Stimulated activated CD4-positive, alpha-beta T cell treated with anti-CD3 and anti-CD28 coated beads, TNF-alpha, amount 100 ng/mL, for 4 hours (primary cell): ENCODE measurements at regions not wholly inside any gene's neighbourhood (a gene's known extent, or its start where the extent isn't known, plus 50 kb on each side); places are given as distances from the start of the nearest gene placed in this dataset.

ENCODE experiments used
- DNase-seq, 3 experiments: peaks; one replicate each; pipeline ENCODE4 v3.0.0-alpha.2; 2020; ENCODE audit warnings: low read depth in 3 of 3

DNA sequence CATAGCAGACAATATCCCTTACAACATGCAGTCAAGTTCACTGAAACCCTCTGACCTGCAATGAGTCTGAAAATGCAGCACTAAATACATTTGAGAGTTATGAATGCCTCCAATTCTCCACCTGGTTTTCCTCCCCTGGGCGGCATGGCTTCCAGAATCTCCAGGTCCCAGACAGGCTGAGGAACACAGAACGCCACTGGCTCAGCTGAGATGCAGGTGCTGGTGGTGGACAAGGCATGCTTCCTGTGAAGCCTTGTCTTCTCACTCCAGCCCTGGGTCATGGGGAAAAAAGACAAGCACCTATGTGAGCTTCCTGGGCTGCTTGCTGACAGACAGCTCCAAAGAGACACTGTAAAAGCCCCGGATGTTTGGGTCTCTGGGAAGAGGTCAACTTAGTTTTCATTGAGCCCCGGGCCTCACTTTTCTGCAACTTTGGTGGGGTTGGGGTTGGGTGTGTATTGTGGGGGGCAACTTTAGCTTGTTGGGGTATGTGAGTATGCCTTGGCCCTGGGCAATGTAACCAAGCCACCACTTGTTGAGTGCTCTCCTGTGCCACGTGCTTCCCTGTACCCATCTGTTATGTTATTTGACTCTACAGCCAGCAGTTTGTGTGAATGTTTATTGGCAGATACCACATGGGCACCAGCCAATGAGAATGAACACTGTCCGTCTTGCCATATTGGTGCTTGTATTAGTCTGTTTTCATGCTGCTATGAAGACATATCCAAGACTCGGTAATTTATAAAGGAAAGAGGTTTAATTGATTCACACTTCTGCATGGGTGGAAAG is 127.8 kb downstream of the EMX2 start:
- no peak for DNase-seq

DNA sequence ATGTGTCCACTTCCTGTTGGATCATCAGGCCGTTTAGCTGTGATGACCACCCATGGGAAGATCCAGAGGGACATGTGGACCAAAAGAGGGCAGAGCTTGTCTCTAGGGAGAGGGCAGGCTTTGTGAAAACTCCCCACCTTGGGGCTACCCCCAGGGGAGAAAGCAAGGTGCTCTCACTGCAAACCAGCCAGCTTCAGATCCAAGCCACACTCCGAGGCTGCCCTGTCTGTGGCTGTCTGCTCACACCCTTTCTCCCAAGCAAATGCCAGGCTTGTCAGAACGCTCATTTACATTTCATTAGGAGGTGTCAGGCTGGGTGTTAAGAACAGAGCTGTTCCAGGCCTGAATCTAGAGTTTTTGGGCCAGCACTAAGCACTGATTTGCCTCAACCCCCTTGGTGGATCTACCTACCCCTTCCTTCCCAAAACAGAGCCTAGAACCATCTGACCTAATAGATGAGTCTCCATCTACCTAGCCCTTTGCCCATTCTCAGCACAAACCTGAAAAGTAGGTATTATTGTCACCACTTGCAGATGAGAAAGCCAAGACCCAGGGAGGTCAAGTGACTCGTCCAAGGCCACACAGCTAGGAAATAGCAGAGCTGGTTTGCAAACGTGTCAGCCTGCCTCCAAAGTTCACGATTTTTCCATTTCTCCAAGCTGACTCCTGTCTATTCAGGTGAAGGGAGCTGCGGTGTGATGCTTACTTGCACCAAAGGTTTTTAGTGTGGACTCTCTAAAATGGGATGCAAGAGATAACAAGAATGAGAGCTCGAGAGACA is 130.9 kb downstream of the EMX2 start:
- DNase-seq: no peak

DNA sequence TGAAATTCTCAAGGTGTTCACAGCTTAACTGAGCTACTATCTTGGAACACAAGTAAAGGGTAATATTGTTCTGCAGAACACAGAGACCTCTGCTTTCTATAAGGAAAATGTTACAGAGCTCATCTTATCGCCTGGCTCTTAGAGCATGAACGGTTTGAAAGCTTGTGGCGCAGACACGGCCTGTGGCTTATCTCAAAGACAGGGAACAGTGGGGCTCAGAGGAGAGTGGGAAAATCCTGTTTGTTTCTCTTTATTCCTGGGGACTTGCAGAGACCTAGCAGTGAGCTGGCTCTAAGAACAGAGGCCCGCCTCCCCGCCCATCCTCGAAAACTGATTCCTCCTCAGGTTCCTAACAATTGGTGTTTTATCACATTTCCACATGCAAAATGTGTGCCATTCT is 131.7 kb downstream of the EMX2 start:
- DNase-seq: no peak

DNA sequence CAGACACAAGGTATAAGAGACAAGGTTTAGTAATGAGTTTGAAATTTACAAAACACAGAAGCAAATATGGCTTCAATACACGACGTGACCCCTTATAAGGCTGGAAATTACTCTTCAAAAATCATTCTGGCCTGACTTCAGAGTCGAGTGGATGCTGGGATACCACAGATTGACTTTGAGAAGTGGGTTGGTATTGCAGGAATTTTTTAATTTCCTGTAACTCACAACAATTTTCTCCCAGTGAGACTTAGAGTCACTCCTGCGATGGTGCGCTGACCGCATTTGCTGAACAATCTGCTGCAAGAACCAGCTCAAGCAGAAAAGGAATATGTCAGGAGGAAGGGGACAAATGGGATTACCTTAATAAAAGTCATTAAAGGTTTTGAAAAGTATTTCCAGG is 132.1 kb downstream of the EMX2 start:
- no peak for DNase-seq

DNA sequence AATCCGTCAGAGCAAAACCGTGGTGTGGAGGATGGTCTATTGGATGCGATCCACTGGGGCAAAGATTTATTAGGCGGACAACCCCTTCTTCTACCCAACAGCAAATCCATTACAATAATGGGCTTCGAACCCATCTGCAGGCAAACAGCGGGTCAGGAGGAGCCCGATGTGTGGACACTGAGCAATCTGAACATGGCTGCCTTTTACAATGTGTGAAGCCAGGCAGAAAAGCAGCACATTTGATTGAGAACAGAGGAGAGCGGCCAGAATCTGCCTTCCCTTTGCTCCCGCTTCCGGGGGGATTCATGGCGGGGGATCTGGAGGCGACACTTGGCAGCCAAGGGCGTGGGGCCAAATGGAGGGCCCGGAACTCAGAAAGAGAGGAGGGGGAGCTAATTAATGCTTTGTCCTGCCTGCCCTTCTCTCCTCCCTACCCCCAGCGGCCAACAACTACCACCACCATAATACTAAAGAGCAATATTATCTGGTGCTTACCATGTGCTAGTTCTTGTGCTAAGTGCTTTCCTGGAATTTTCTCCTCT is 133.0 kb downstream of the EMX2 start:
- DNase-seq: no peak

DNA sequence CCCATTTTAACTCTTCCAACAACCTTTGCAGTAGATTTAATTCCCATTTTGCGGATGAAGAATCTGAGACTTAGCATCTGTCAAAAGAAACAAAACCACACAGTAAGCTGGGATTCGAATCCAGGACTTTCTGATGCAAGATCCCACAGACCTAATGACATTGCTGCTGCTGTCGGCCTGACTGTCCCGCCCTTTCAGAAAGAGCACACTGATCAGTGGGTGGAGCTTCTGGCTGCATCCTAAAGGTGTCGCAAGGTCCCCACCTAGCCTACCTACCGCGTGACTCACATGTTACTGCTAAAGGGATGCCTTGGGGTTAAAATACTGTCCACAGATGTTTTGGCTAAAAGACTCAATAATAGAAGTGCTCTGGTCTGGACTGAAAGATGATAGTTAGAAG is 134.7 kb downstream of the EMX2 start:
- no peak for DNase-seq

DNA sequence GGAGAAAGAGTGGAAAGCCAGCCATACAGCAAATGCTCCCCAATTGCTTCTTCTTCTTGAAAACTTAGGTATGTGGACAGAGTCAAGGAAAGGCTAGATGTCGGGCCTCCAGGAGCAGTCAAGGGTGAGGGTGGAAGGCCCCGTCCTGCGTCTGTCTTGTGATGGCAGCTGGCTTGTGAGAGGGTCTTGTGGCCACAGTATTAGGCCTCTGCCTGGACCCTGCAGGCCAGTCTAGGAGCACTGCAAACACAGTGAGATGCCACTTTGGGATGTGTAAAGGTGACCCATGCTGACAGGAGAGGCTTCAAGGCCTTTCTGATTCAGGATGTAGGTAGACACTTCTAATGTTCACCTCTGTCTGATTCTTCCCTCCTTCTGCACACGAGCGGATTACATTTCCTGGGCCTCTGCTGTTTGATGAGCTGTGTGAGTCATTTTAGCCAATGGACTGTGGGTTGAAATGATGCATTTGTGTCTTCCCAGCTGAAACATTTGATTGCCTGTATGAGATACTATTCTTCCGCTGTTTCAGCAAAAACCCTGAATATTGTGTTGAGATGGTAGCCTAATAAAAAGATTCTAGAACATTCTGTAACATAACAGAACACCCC is 135.4 kb downstream of the EMX2 start:
- DNase-seq: no peak

DNA sequence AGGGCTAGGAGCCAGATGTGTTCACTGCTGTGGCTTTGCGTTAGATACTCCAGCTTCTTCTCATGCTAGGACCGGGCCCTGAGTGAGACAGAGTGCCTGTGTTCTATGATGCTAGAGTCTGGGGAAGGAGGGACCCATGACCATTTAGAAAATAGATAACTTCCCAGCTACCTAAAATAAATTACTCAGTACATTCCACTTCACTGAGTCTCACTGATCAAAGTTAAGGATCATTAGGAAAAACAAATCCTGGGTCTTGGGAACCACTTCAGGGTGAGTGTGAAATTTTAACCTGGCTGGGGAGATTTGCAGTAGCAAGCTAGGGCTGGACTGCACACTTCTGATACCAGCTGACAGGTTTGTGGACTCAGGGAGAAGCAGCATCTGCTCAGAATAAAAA is 138.1 kb downstream of the EMX2 start:
- DNase-seq: no peak

GRCh38 chr10:117681104-117681503 is 138.6 kb downstream of the EMX2 start:
- DNase-seq: no peak

DNA sequence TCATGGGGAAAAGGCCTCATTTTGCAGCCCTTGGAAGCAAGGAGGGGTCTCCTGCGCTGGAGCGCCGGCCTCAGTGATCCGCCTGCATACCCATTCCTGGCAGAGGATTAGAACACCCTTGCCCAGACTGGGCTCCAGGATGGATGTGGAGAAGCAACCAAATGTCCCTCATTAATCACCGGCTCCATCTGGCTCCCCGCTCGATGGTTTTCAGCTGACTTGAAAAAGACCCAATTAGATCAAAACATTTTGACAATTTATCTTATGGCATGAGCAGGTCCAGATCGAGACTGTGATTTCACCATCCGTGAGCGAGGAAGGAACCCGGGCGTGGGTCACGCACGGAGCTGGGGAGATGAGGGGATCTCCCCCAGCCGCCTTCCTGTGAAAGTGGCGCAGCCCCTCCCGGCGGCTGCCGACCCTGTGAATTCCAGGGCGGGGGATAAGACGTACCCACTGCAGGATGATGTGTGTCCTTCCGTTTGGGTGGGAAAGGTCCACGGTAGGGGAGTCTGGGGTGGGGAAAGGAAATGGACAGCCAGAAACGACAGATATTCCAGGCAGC is 141.6 kb downstream of the EMX2 start:
- DNase-seq: no peak

GRCh38 chr10:117684672-117685211 is 142.2 kb downstream of the EMX2 start:
- no peak for DNase-seq

DNA sequence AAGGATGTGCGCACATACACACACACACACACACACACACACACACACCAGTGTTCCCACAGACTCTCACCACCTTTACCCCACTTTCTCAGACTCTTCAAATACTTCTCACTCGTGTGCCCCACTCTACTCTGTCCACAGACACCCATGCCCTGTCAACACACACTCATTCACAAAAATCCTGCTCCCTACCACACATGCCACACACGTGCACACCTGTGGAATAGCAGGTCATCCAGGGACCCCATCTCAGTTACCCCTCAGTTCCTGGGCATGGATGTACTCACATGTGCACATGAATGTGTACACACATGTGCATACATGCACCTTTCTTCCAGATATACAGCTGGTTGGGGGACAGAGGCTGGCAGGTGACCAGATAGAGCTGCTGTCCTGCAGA is 142.9 kb downstream of the EMX2 start:
- no peak for DNase-seq

- DNase-seq: no peak
Observed at GRCh38 chr10:117686606-117687005, 144.1 kb downstream of the EMX2 start.

DNA sequence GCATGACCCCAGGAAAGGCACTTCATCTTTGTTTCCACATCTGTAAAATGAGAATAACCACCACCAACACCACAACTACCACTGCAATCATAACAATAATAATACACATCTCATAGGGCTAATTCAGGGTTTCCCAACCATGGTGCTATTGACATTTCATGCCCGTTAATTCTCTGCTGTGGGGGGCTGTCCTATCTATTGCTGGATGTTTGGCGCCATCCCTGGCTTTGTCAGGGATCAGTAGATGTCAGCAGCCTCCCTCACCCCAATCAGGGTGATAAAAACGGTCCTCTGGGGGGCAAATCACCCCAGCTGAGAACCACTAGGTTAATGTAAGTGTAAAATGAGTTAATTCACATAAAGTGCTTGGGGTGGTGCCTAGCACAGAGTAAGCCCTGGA is 145.8 kb downstream of the EMX2 start:
- no peak for DNase-seq

DNA sequence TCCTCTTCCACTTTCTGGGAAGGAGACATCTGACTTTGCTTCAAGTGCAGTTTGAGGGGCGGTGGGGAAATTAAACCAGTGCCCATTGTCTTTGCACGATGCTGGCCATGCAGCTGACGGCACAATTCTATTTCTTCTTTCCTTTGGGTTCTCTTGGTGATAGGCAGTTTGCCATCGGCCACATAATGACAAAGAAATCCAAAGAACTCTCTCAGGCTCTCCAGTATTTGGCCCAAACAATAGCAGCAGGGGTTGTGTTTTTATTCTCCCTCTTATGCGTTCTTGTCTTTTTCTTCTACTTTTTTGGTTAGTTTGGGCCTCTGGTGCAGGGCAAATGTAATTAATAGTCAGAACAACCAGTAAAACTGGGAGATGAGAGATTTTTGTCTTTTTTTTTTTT is 147.0 kb downstream of the EMX2 start:
- DNase-seq: no peak

DNA sequence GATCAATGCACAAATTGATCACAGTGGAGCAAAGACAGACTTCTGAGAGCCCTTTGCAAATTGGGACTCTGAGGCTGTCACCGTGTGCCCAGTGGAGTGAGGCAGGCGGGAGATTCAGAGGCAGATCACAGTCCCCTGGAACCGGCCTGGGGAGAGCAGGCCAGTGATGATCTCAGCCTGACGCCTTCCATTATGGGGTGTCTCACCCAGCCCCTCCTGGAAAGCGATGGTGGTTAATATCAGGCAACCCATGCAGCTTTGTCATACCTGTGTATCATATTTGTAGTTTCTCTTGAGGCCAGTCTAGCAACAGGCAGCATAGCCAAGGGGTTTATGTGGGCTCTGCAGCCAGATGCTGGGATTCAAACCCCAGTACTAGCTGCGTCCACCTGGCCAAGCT is 147.8 kb downstream of the EMX2 start:
- DNase-seq: no peak

GRCh38 chr10:117694190-117694589 is 151.6 kb downstream of the EMX2 start:
- no peak for DNase-seq

DNA sequence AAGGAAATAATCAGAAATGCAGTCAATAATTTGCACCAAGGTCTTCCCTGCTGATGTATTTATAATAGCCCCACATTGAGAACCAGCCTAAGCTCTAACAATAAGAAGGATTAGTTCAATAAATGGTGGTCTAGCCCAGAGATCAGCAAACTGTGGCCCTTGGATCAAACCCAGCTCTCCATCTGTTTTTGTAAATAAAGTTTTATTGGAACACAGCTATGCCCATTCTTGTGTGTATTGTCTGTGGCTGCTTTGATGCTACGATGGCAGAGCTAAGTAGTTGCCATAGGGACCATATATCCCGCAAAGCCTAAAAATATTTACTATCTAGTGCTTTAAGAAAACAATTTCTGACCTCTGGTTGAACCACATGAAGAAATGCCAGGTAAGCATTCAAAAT is 154.9 kb downstream of the EMX2 start:
- DNase-seq: no peak

DNA sequence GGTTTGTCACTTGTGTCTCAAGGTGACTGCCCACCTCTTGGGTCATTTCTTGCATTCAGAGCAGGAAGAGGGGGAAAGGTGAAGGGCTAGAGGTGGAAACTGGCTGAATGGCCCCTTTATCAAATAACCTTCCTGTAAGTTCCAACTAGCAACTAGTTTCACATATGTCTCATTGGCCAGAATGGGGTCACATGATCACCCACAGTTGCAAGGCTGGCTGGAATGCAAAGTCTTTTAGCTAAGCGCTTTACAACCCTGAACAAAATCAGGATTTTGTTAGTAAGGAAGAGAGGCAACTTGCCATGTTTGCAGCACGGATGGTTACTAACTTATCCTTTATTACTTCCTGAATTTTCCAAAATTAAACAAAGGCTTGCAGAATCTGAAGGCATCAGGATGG is 156.3 kb downstream of the EMX2 start:
- DNase-seq: no peak

DNA sequence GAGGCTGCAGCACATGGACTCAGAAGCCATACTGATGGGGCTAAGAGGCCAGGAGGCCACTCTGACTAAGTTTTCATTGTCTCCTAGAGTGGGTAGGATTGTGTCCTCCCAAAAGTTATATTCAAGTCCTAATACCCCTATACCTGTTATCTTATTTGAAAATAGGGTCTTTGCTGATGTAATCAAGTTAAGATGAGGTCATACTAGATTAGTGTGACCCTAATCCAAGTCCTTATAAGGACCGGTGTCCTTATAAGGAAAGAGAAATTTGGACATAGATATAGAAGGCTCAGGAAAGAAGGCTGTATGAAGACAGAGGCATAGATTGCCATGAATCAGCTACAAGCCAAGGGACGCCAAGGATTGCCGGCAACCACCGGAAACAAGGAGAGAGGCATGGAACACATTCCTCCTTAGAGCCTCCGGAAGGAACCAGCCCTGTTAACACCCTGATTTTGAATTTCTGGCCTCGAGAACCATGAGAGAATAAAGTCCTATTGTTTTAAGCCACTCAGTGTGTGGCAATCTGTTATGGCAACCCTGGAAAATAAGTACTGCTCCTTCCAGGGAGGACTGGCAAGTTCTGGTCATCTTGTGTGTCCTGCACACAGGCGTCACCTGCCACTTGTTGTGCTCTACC is 157.0 kb downstream of the EMX2 start:
- no peak for DNase-seq

- no peak for DNase-seq
Observed at GRCh38 chr10:117710181-117710798, 167.7 kb downstream of the EMX2 start.
